Endodermal cell (in vitro differentiated cells): ENCODE measurements at regions not wholly inside any gene's neighbourhood (a gene's known extent, or its start where the extent isn't known, plus 50 kb on each side); places are given as distances from the start of the nearest gene placed in this dataset.

ENCODE experiments used
- DNase-seq: peaks from one replicate; pipeline ENCODE4 v3.0.0-alpha.2; 2017
- H3K27ac ChIP-seq: 2 replicates; pipeline ENCODE4 v1.5.1; 2013; ENCODE audit warnings: mild to moderate bottlenecking, low read depth, low read length, moderate library complexity
- H3K27me3 ChIP-seq: 2 replicates; pipeline ENCODE4 v1.6.1; 2013; ENCODE audit warnings: mild to moderate bottlenecking, low read length, moderate library complexity; ENCODE audit not compliant: insufficient read depth, control insufficient read depth, poor library complexity, severe bottlenecking
- H3K36me3 ChIP-seq: 2 replicates; pipeline ENCODE4 v1.7.0; 2013; ENCODE audit warnings: mild to moderate bottlenecking, low read length, moderate library complexity; ENCODE audit not compliant: control insufficient read depth, insufficient read depth
- H3K4me1 ChIP-seq: one replicate; pipeline ENCODE4 v1.7.0; 2013; ENCODE audit warnings: low read length; ENCODE audit not compliant: control insufficient read depth, insufficient read depth
- H3K4me3 ChIP-seq: 2 replicates; pipeline ENCODE4 v1.5.1; 2013; ENCODE audit warnings: mild to moderate bottlenecking, low read length, moderate library complexity
- H3K9ac ChIP-seq: 2 replicates; pipeline ENCODE4 v1.6.1; 2013; ENCODE audit warnings: mild to moderate bottlenecking, low read length, moderate library complexity; ENCODE audit not compliant: poor library complexity, severe bottlenecking; ENCODE audit errors: extremely low read depth
- H3K9me3 ChIP-seq: 2 replicates; pipeline ENCODE4 v1.6.1; 2013; ENCODE audit warnings: mild to moderate bottlenecking, low read length, moderate library complexity; ENCODE audit not compliant: control insufficient read depth
- H3K27ac Mint-ChIP-seq: 2 replicates; pipeline ENCODE4 v1.8.0; 2020; ENCODE audit warnings: mixed read lengths
- H3K27me3 Mint-ChIP-seq: 2 replicates; pipeline ENCODE4 v1.8.0; 2021; ENCODE audit warnings: mild to moderate bottlenecking, mixed read lengths; ENCODE audit not compliant: insufficient read depth
- H3K36me3 Mint-ChIP-seq: 2 replicates; pipeline ENCODE4 v1.8.0; 2020; ENCODE audit warnings: low read depth, mixed read lengths
- H3K4me1 Mint-ChIP-seq: 2 replicates; pipeline ENCODE4 v1.8.0; 2020; ENCODE audit warnings: mixed read lengths
- H3K4me3 Mint-ChIP-seq: 2 replicates; pipeline ENCODE4 v1.8.0; 2020; ENCODE audit warnings: mild to moderate bottlenecking, moderate library complexity, mixed read lengths
- H3K9me3 Mint-ChIP-seq: 2 replicates; pipeline ENCODE4 v1.8.0; 2020; ENCODE audit warnings: mild to moderate bottlenecking, mixed read lengths
- CTCF ChIP-seq: fragments of 200-600 bp; sonication (generic); conservative IDR thresholded peaks from 2 replicates; pipeline ENCODE4 v1.5.0; 2021; ENCODE audit warnings: antibody characterized with exemption, mild to moderate bottlenecking
- WGBS, 2 experiments: methylation state at CpG; one replicate each; pipeline versions ENCODE4 v1.1.5 to v1.1.7; 2013; ENCODE audit warnings: missing lambda C conversion rate in 2 of 2, mixed read lengths in 1 of 2; ENCODE audit not compliant: insufficient coverage in 1 of 2, insufficient read length in 1 of 2; 5-methylcytosine and 5-hydroxymethylcytosine counted together

GRCh38 chr10:45550903-45551786 is 121.4 kb downstream of the ZFAND4 start:
- H3K4me1 ChIP-seq: no peaks in the 10 kb centered on the region
- WGBS, 2 experiments: 78 to 93% methylated on average over 2 to 3 of the region's 3 CpGs
- peaks cover 17% of the 10 kb centered on the region for H3K36me3 Mint-ChIP-seq

GRCh38 chr10:45548068-45548467 is 124.5 kb downstream of the ZFAND4 start:
- H3K9me3 Mint-ChIP-seq: no peaks in the 10 kb centered on the region
- 83 to 86% methylated on average over 5 of the region's 5 CpGs for WGBS, 2 experiments
- H3K4me1 ChIP-seq: no peaks in the 10 kb centered on the region
- H3K36me3 Mint-ChIP-seq: peaks cover 16% of the 10 kb centered on the region
- no peak overlapping the region for H3K4me3 Mint-ChIP-seq
- H3K9ac ChIP-seq: no peak overlapping the region
- no peak overlapping the region for H3K4me3 ChIP-seq
- no peaks in the 10 kb centered on the region for H3K36me3 ChIP-seq
- peaks cover 5% of the 10 kb centered on the region for H3K4me1 Mint-ChIP-seq
- no peak overlapping the region for H3K27ac ChIP-seq
- H3K9me3 ChIP-seq: no peaks in the 10 kb centered on the region
- no peaks in the 10 kb centered on the region for H3K27me3 ChIP-seq
- DNase-seq: no peak
- no peak overlapping the region for H3K27ac Mint-ChIP-seq
- H3K27me3 Mint-ChIP-seq: no peaks in the 10 kb centered on the region
- TF ChIP-seq CTCF: no peak

More at GRCh38 chr10:45550903-45551786, 121.4 kb downstream of the ZFAND4 start:
- DNase-seq: no peak
- no peaks in the 10 kb centered on the region for H3K27me3 Mint-ChIP-seq
- Histone ChIP-seq H3K27me3 (no peaks in the 10 kb centered on the region), H3K36me3 (no peaks in the 10 kb centered on the region), H3K9me3 (no peaks in the 10 kb centered on the region), H3K27ac (no peak overlapping the region), H3K4me3 (no peak overlapping the region), H3K9ac (no peak overlapping the region)
- H3K27ac Mint-ChIP-seq: peak overlapping the region; percentile 62
- no peak for TF ChIP-seq CTCF
- H3K9me3 Mint-ChIP-seq: no peaks in the 10 kb centered on the region
- no peak overlapping the region for H3K4me3 Mint-ChIP-seq
- H3K4me1 Mint-ChIP-seq: peaks cover 5% of the 10 kb centered on the region

GRCh38 chr10:45547207-45547606 is 125.4 kb downstream of the ZFAND4 start:
- Histone ChIP-seq H3K36me3 (no peaks in the 10 kb centered on the region), H3K4me3 (no peak overlapping the region), H3K9me3 (no peaks in the 10 kb centered on the region), H3K9ac (no peak overlapping the region), H3K27ac (no peak overlapping the region), H3K27me3 (no peaks in the 10 kb centered on the region), H3K4me1 (no peaks in the 10 kb centered on the region)
- WGBS, 2 experiments: 92 to 100% methylated on average over 1 to 2 of the region's 2 CpGs
- H3K4me1 Mint-ChIP-seq: peaks cover 5% of the 10 kb centered on the region
- no peak overlapping the region for H3K27ac Mint-ChIP-seq
- no peak for DNase-seq
- H3K27me3 Mint-ChIP-seq: no peaks in the 10 kb centered on the region
- peaks cover 16% of the 10 kb centered on the region for H3K36me3 Mint-ChIP-seq
- no peaks in the 10 kb centered on the region for H3K9me3 Mint-ChIP-seq
- TF ChIP-seq CTCF: no peak
- no peak overlapping the region for H3K4me3 Mint-ChIP-seq
